Endothelial cell of umbilical vein (primary cell): ENCODE measurements at regions not wholly inside any gene's neighbourhood (a gene's known extent, or its start where the extent isn't known, plus 50 kb on each side); places are given as distances from the start of the nearest gene placed in this dataset.

Experiments
- BruUV-seq: library from RNA; stranded (reverse); fragments of 400-500 nt; replicated peaks from 2 replicates; lab custom pipeline; 2021; lab: Mats Ljungman, UMichigan
- CTCF ChIA-PET: fragments of 300-600, 350-600 bp; sonication (Branson Sonifier 250); formaldehyde crosslinking; loops from one replicate; lab custom pipeline; 2021; ENCODE audit warnings: antibody characterized with exemption, inconsistent platforms; lab: Charles Lee
- POLR2A ChIA-PET: fragments of 300-600, 350-600 bp; sonication (Branson Sonifier 250); formaldehyde crosslinking; loops from one replicate; lab custom pipeline; 2021; ENCODE audit warnings: antibody characterized with exemption, inconsistent platforms; lab: Charles Lee
- DNase-seq: peaks from one replicate; pipeline ENCODE4 v3.0.0-alpha.2; 2011; ENCODE audit warnings: low read depth, low spot score
- FAIRE-seq: peaks from 2 replicates; lab custom pipeline; 2011; peaks lifted over from hg19 to GRCh38; lab: Jason Lieb, UNC
- H2AFZ ChIP-seq: 2 replicates; pipeline ENCODE4 v1.6.0; 2012; ENCODE audit warnings: low read depth, low read length, control low read depth, inconsistent platforms
- H3K27ac ChIP-seq: 2 replicates; pipeline ENCODE4 v1.5.1; 2011; ENCODE audit warnings: low read depth, mild to moderate bottlenecking, control low read depth, low read length, moderate library complexity; ENCODE audit not compliant: insufficient read depth
- H3K27me3 ChIP-seq, 2 experiments: 2 replicates each; pipeline versions ENCODE4 v1.6.0 to v1.6.1; 2011; ENCODE audit warnings: low read length in 2 of 2, mixed read lengths in 1 of 2; ENCODE audit not compliant: control insufficient read depth in 2 of 2, insufficient read depth in 2 of 2
- H3K36me3 ChIP-seq, 2 experiments: 2 replicates in 1 of 2; 3 replicates in 1 of 2; pipeline ENCODE4 v1.5.1; 2011; ENCODE audit warnings: low read length in 2 of 2, mild to moderate bottlenecking in 1 of 2, moderate library complexity in 1 of 2; ENCODE audit not compliant: control insufficient read depth in 2 of 2, insufficient read depth in 2 of 2; ENCODE audit errors: extremely low read depth in 1 of 2
- H3K4me1 ChIP-seq: 3 replicates; pipeline ENCODE4 v1.5.1; 2011; ENCODE audit warnings: mild to moderate bottlenecking, low read length; ENCODE audit not compliant: control insufficient read depth, insufficient read depth; ENCODE audit errors: extremely low read depth
- H3K4me2 ChIP-seq: 2 replicates; pipeline ENCODE4 v1.6.1; 2011; ENCODE audit warnings: low read length, control low read depth, mixed read lengths; ENCODE audit not compliant: insufficient read depth
- H3K4me3 ChIP-seq, 3 experiments: fragments of 200-600 bp in 1 of 3; sonication (generic), shearing (Covaris generic) in 1 of 3; replicated peaks in 1 of 3; 2 replicates each; pipeline ENCODE4 v1.5.1; 2011 to 2016; ENCODE audit warnings: control low read depth in 3 of 3, low read length in 3 of 3, mild to moderate bottlenecking in 2 of 3, inconsistent platforms in 1 of 3, low read depth in 1 of 3, moderate library complexity in 1 of 3; ENCODE audit not compliant: insufficient read depth in 1 of 3
- H3K79me2 ChIP-seq: 2 replicates; pipeline ENCODE4 v1.6.0; 2012; ENCODE audit warnings: low read length, inconsistent platforms; ENCODE audit not compliant: control insufficient read depth, insufficient read depth
- H3K9ac ChIP-seq: replicated peaks from 2 replicates; pipeline ENCODE3; 2011; ENCODE audit warnings: low read length, control low read depth; ENCODE audit not compliant: insufficient read depth; ENCODE audit errors: extremely low read depth
- H3K9me1 ChIP-seq: replicated peaks from 3 replicates; pipeline ENCODE4 v1.6.0; 2011; ENCODE audit warnings: mild to moderate bottlenecking, low read length; ENCODE audit not compliant: control insufficient read depth, insufficient read depth; ENCODE audit errors: extremely low read depth
- H3K9me3 ChIP-seq: replicated peaks from 2 replicates; pipeline ENCODE4 v1.5.1; 2012; ENCODE audit warnings: low read length, inconsistent platforms; ENCODE audit not compliant: control insufficient read depth, insufficient read depth
- H4K20me1 ChIP-seq: replicated peaks from 2 replicates; pipeline ENCODE3; 2011; ENCODE audit warnings: mild to moderate bottlenecking, low read length; ENCODE audit not compliant: control insufficient read depth, insufficient read depth; ENCODE audit errors: extremely low read depth
- CTCF ChIP-seq, 2 donors: IDR thresholded peaks; 1 replicate in 1 of 2; 2 replicates in 1 of 2; pipeline ENCODE4 v1.5.1; 2011; ENCODE audit warnings: low read length in 2 of 2, mild to moderate bottlenecking in 2 of 2, moderate library complexity in 2 of 2, control low read depth in 1 of 2, inconsistent platforms in 1 of 2, low read depth in 1 of 2; ENCODE audit not compliant: insufficient read depth in 1 of 2; ENCODE audit errors: extremely low read depth in 1 of 2
- EZH2 ChIP-seq: IDR thresholded peaks from 2 replicates; pipeline ENCODE4 v1.6.1; 2012; ENCODE audit warnings: borderline replicate concordance, low read depth, mild to moderate bottlenecking, moderate library complexity, low read length, inconsistent platforms; ENCODE audit not compliant: severe bottlenecking
- FOS ChIP-seq: IDR thresholded peaks from 2 replicates; pipeline ENCODE4 v1.6.1; 2011; ENCODE audit warnings: mild to moderate bottlenecking, low read length, moderate library complexity, borderline replicate concordance; ENCODE audit not compliant: insufficient read depth
- GATA2 ChIP-seq: IDR thresholded peaks from 2 replicates; pipeline ENCODE4 v1.7.0; 2011; ENCODE audit warnings: low read depth, mild to moderate bottlenecking, moderate library complexity, mixed read lengths, low read length; ENCODE audit not compliant: insufficient read length, insufficient read depth
- JUN ChIP-seq: IDR thresholded peaks from 2 replicates; pipeline ENCODE4 v1.6.1; 2011; ENCODE audit warnings: borderline replicate concordance, low read depth; ENCODE audit not compliant: insufficient read length, insufficient read depth
- MYC ChIP-seq: IDR thresholded peaks from one replicate; pipeline ENCODE4 v1.6.1; 2011; ENCODE audit warnings: mild to moderate bottlenecking, low read depth, low read length
- POLR2A ChIP-seq: IDR thresholded peaks from 2 replicates; pipeline ENCODE4 v1.6.1; 2012; ENCODE audit warnings: low read depth, mild to moderate bottlenecking, control low read depth, low read length
- POLR2AphosphoS5 ChIP-seq: IDR thresholded peaks from 2 replicates; pipeline ENCODE4 v1.6.1; 2012; ENCODE audit warnings: low read depth, mild to moderate bottlenecking, control low read depth, low read length, moderate library complexity; ENCODE audit not compliant: insufficient read depth
- dilution Hi-C: fragments of 300-500 bp; cut with MboI; formaldehyde crosslinking; loops from one replicate; pipeline ENCODE4 v1.15.0; 2019; ENCODE audit warnings: low sequenced_read_pairs; ENCODE audit not compliant: extremely low pct_ligation_motif_present
- intact Hi-C: fragments of 100-400 bp; cut with micrococcal nuclease; formaldehyde crosslinking; loops from one replicate; pipeline ENCODE4 v1.10.0; 2022
- TF ChIP-seq, protein P1 (sequence below): IDR thresholded peaks from 2 replicates; pipeline ENCODE4 v1.6.1; 2011; ENCODE audit not compliant: insufficient read depth, insufficient read length

- Histone ChIP-seq H3K4me1 (no peaks in the 10 kb centered on the region), H3K9me1 (no peaks in the 10 kb centered on the region), H3K27ac (no peak overlapping the region), H3K4me3 (no peak overlapping the region), H4K20me1 (no peaks in the 10 kb centered on the region), H3K79me2 (no peaks in the 10 kb centered on the region), H3K27me3 (no peaks in the 10 kb centered on the region), H3K9ac (no peak overlapping the region), H2AFZ (no peak overlapping the region), H3K9me3 (no peaks in the 10 kb centered on the region), H3K36me3 (no peaks in the 10 kb centered on the region), H3K4me2 (no peak overlapping the region)
- DNase-seq, result no peak
- POLR2A ChIA-PET, result no interaction called here
- no peak for TF ChIP-seq EZH2
- TF ChIP-seq, protein P1, sequence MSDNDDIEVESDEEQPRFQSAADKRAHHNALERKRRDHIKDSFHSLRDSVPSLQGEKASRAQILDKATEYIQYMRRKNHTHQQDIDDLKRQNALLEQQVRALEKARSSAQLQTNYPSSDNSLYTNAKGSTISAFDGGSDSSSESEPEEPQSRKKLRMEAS, result no peak
- TF ChIP-seq POLR2AphosphoS5, result no peak
- TF ChIP-seq FOS, result no peak
- no peak for TF ChIP-seq POLR2A
- no peak for TF ChIP-seq CTCF (IDR thresholded peaks at IDR 0.05; ENCODE audit: extremely low read depth in 1 of 2, insufficient read depth in 1 of 2, low read depth in 1 of 2, low read length in 2 of 2)
- TF ChIP-seq JUN, result no peak
- no peak for TF ChIP-seq GATA2
- TF ChIP-seq MYC, result no peak
- no TSS peak for BruUV-seq
- intact Hi-C loops (no loop called here), dilution Hi-C loops (no loop called here)
- FAIRE-seq, result no peak
- CTCF ChIA-PET, result no interaction called here
Observed at GRCh38 chr5:88519066-88519465, 250.4 kb upstream of the TMEM161B start.
